ENCODE measurements at regions not wholly inside any gene's neighbourhood (a gene's known extent, or its start where the extent isn't known, plus 50 kb on each side); places are given as distances from the start of the nearest gene placed in this dataset.

DNA sequence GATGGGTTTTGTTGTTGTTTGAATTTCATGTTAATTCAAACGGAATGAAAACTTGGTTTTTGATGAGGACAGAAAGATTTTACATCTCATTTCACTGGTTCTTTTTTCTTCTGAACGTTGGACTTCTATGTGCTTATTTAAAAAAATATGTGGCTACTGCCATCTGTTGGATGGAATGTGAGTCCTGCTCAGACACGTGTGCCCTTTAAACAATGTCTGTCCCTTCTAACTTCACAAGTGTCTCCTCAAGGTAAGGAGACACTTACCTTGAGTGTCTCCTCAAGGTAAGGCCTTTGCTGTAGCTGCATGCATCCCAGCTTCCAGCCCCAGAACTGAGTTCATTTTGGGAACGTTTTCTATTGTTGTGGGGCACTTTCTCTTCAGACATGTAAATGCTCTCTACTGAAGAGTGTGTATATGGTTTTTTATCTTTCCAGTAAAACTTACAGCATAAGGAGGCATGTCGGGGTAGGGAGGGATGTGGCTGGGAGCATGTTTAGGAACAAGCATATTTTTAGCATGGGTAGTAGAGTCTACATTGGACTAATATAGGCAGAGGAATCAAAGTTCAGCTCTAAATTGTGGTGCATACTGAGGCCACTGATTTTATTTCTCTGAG, 63.1 kb upstream of the UBE3A start:
- peak; percentile 7 for DNase-seq

DNA sequence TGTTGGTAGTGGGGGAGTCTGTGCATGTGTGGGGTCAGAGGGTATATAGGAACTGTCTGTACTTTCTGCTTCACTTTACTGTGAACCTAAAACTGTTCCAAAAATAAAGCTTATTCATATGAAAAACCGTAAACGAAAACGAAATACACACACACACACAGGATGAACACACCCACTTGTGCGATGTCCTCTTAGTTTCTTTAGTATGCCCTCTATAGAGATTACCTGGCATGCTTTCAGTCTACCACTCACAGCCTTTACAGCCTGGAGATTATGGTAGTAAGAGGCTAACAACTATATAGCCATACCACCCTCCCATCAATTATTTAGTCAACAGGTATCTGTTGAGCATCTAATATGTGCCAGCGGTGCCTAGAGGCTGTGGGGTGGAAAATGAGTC, 60.0 kb upstream of the UBE3A start:
- DNase-seq: no peak

DNA sequence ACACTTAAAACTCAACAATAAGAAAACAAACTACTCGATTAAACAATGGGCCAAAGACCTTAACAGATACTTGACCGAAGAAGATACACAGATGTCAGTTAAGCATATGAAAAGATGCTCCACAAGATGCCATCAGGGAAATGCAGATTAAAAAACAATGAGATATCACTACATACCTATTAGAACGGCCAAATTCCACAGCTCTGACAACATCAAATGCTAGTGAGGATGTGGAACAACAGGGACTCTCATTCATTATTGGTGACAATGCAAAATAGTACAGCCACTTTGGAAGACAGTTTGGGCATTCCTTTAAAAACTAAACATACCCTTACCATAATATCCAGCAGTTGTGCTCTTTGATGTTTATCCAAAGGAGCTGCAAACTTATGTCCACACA, 59.1 kb upstream of the UBE3A start:
- DNase-seq: no peak

DNA sequence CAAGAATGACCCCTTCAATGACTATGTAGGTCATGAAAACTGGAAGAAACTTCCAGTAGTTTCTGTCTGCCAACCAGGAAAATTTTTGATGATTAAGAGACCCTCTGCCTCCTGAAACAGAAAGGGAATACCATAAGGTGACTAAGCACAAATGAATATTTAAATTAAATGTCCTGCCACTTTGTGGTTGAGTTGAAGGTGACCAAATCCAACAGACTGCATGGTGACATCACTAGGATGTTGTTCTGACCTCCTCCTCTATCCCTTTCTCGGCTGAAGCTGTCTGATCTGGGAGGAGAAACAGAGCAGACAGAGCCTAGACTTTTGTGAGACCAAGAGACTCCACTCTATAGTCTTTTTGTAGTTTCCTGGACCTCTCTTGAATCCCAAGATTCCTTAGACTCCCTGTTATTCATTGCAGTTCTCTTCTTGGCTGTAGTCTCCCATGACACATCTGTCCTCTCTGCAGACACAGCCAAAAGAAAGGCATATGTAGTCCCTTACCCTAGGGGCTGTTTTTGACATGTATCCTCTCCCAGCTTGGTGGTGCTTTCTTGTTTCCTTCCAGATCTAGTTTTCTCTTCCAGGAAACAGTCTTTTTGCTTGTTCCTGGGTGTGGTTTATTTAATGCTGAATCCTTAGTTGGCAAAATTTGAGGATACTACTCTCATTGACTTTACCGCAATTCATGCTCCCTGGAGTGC, 55.2 kb upstream of the UBE3A start:
- no peak for DNase-seq

DNA sequence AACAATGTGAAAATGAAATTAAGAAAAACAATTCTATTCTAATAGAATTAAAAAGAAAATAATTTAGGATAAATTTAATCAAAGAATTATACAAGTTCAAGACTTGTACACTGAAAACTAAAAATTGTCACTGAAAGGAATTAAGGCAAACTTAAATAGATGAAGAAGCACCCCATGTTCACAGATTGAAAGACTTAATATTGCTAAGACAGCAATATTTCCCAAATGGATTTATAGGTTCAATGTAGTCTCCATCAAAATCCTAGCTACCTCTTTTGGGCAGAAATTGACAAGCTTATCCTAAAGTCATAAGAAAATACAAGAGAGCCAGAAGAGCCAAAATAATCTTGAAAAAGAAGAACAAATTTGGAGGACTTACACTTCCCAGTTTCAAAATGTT, 53.5 kb upstream of the UBE3A start:
- DNase-seq: no peak

All from NCI-H1092 (cell line).